IMR-90 (cell line): ENCODE measurements at regions not wholly inside any gene's neighbourhood (a gene's known extent, or its start where the extent isn't known, plus 50 kb on each side); places are given as distances from the start of the nearest gene placed in this dataset.

Source experiments
- ATAC-seq: fragments of 200-7000 bp; cut with Tn5 transposase; 2 replicates; pipeline ENCODE4 v1.9.1; 2020; ENCODE audit warnings: low read depth, mild to moderate bottlenecking, moderate library complexity
- BruUV-seq: library from RNA; stranded (reverse); fragments of 400-500 nt; replicated peaks from 2 replicates; lab custom pipeline; 2021; lab: Mats Ljungman, UMichigan
- CTCF ChIA-PET: fragments of 300-600 bp; formaldehyde crosslinking; extraction: SDS; loops from one replicate; lab custom pipeline; 2021; ENCODE audit warnings: antibody characterized with exemption; lab: Yijun Ruan, JAX
- POLR2A ChIA-PET: fragments of 300-600 bp; sonication (Branson Sonifier 250); formaldehyde crosslinking; loops from one replicate; lab custom pipeline; 2022; ENCODE audit warnings: antibody characterized with exemption; ENCODE audit not compliant: unreplicated experiment; lab: Charles Lee
- DNase-seq: peaks from one replicate; pipeline ENCODE4 v3.0.0; 2013
- H2AFZ ChIP-seq: replicated peaks from 2 replicates; pipeline ENCODE3; 2013; ENCODE audit warnings: low read length, mild to moderate bottlenecking; ENCODE audit not compliant: poor library complexity
- H2AK5ac ChIP-seq: 2 replicates; pipeline ENCODE4 v1.6.1; 2013; ENCODE audit warnings: low read depth, low read length, inconsistent platforms
- H2AK9ac ChIP-seq: replicated peaks from 2 replicates; pipeline ENCODE3; 2013; ENCODE audit warnings: mild to moderate bottlenecking, low read depth, low read length, moderate library complexity; ENCODE audit not compliant: poor library complexity
- H2BK120ac ChIP-seq: 2 replicates; pipeline ENCODE4 v1.6.1; 2013; ENCODE audit warnings: low read depth, low read length, inconsistent platforms
- H2BK15ac ChIP-seq: 3 replicates; pipeline ENCODE4 v1.6.1; 2013; ENCODE audit warnings: low read depth, low read length, inconsistent platforms
- H2BK20ac ChIP-seq: 2 replicates; pipeline ENCODE4 v1.6.1; 2013; ENCODE audit warnings: low read depth, mild to moderate bottlenecking, inconsistent platforms, low read length, moderate library complexity
- H2BK5ac ChIP-seq: 2 replicates; pipeline ENCODE4 v1.6.1; 2013; ENCODE audit warnings: mild to moderate bottlenecking, low read depth, low read length, inconsistent platforms; ENCODE audit not compliant: poor library complexity, severe bottlenecking
- H3K14ac ChIP-seq: replicated peaks from 2 replicates; pipeline ENCODE4 v1.6.1; 2013; ENCODE audit warnings: low read depth, low read length, inconsistent platforms
- H3K18ac ChIP-seq: 2 replicates; pipeline ENCODE4 v1.6.1; 2013; ENCODE audit warnings: low read depth, low read length, control low read depth
- H3K23ac ChIP-seq: 2 replicates; pipeline ENCODE4 v1.6.1; 2013; ENCODE audit warnings: low read depth, low read length, inconsistent platforms
- H3K27ac ChIP-seq: 2 replicates; pipeline ENCODE4 v1.5.1; 2013; ENCODE audit warnings: mild to moderate bottlenecking, control low read depth, low read length; ENCODE audit not compliant: insufficient read depth
- H3K27me3 ChIP-seq: 2 replicates; pipeline ENCODE4 v1.6.1; 2013; ENCODE audit warnings: low read length; ENCODE audit not compliant: control insufficient read depth, insufficient read depth
- H3K36me3 ChIP-seq: 2 replicates; pipeline ENCODE4 v1.6.1; 2013; ENCODE audit warnings: low read length, mixed read lengths; ENCODE audit not compliant: control insufficient read depth, insufficient read depth
- H3K4ac ChIP-seq: 2 replicates; pipeline ENCODE4 v1.6.1; 2013; ENCODE audit warnings: low read depth, low read length, inconsistent platforms
- H3K4me1 ChIP-seq: 2 replicates; pipeline ENCODE4 v1.6.1; 2013; ENCODE audit warnings: low read length, mixed read lengths; ENCODE audit not compliant: control insufficient read depth, insufficient read depth
- H3K4me2 ChIP-seq: 2 replicates; pipeline ENCODE4 v1.6.1; 2013; ENCODE audit warnings: low read depth, mild to moderate bottlenecking, control low read depth, low read length, moderate library complexity
- H3K4me3 ChIP-seq: 2 replicates; pipeline ENCODE4 v1.5.1; 2013; ENCODE audit warnings: low read depth, mild to moderate bottlenecking, control low read depth, low read length, moderate library complexity; ENCODE audit not compliant: insufficient read depth
- H3K56ac ChIP-seq: 2 replicates; pipeline ENCODE4 v1.6.1; 2013; ENCODE audit warnings: low read length, inconsistent platforms; ENCODE audit not compliant: insufficient read depth; ENCODE audit errors: extremely low read depth
- H3K79me1 ChIP-seq, 2 experiments: 2 replicates each; pipeline ENCODE4 v1.6.1; 2013; ENCODE audit warnings: low read length in 2 of 2, inconsistent platforms in 1 of 2, low read depth in 1 of 2
- H3K9ac ChIP-seq: 2 replicates; pipeline ENCODE4 v1.6.1; 2013; ENCODE audit warnings: low read depth, low read length, control low read depth
- H3K9me1 ChIP-seq: 2 replicates; pipeline ENCODE4 v1.6.1; 2013; ENCODE audit warnings: low read length, inconsistent platforms; ENCODE audit not compliant: insufficient read depth
- H3K9me3 ChIP-seq: 2 replicates; pipeline ENCODE4 v1.6.1; 2013; ENCODE audit warnings: low read length; ENCODE audit not compliant: control insufficient read depth, insufficient read depth
- H4K20me1 ChIP-seq: 2 replicates; pipeline ENCODE4 v1.6.1; 2013; ENCODE audit warnings: low read length, inconsistent platforms; ENCODE audit not compliant: insufficient read depth
- H4K5ac ChIP-seq: 2 replicates; pipeline ENCODE4 v1.6.1; 2013; ENCODE audit warnings: mild to moderate bottlenecking, low read depth, low read length, control low read depth
- H4K8ac ChIP-seq, 2 experiments: 2 replicates each; pipeline ENCODE4 v1.6.1; 2013; ENCODE audit warnings: low read depth in 2 of 2, low read length in 2 of 2, control low read depth in 1 of 2, inconsistent platforms in 1 of 2
- H4K91ac ChIP-seq: 2 replicates; pipeline ENCODE4 v1.6.1; 2013; ENCODE audit warnings: low read depth, low read length, inconsistent platforms; ENCODE audit not compliant: insufficient read depth
- BHLHE40 ChIP-seq: fragments of 150-350 bp; IDR thresholded peaks from 2 replicates; pipeline ENCODE4 v1.6.1; 2016; ENCODE audit warnings: mild to moderate bottlenecking, low read depth, low read length
- CEBPB ChIP-seq: IDR thresholded peaks from 2 replicates; pipeline ENCODE4 v1.6.1; 2012; ENCODE audit warnings: low read depth, low read length, improper control_type of control experiment
- CHD1 ChIP-seq: IDR thresholded peaks from 2 replicates; pipeline ENCODE4 v1.6.1; 2012; ENCODE audit warnings: low read depth, low read length, improper control_type of control experiment
- CTCF ChIP-seq: conservative IDR thresholded peaks from 2 replicates; pipeline ENCODE4 v1.5.1; 2012; ENCODE audit warnings: mild to moderate bottlenecking, low read depth, low read length, improper control_type of control experiment
- ELK1 ChIP-seq: fragments of 150-350 bp; IDR thresholded peaks from 2 replicates; pipeline ENCODE4 v1.6.1; 2016; ENCODE audit warnings: low read depth, mild to moderate bottlenecking, low read length, moderate library complexity, borderline replicate concordance
- FOS ChIP-seq: fragments of 150-350 bp; IDR thresholded peaks from 2 replicates; pipeline ENCODE4 v1.6.1; 2016; ENCODE audit warnings: low read depth, low read length
- MAFK ChIP-seq: IDR thresholded peaks from 2 replicates; pipeline ENCODE4 v1.6.1; 2012; ENCODE audit warnings: low read depth, low read length, improper control_type of control experiment
- MAZ ChIP-seq: IDR thresholded peaks from 2 replicates; pipeline ENCODE4 v1.6.1; 2012; ENCODE audit warnings: low read depth, mild to moderate bottlenecking, low read length, improper control_type of control experiment, moderate library complexity, borderline replicate concordance
- MXI1 ChIP-seq: IDR thresholded peaks from 2 replicates; pipeline ENCODE4 v1.6.1; 2012; ENCODE audit warnings: low read depth, mild to moderate bottlenecking, low read length, moderate library complexity, borderline replicate concordance
- NFE2L2 ChIP-seq: fragments of 150-350 bp; IDR thresholded peaks from 2 replicates; pipeline ENCODE4 v1.6.1; 2016; ENCODE audit warnings: low read depth, mild to moderate bottlenecking, low read length
- POLR2A ChIP-seq: IDR thresholded peaks from 2 replicates; pipeline ENCODE4 v1.6.1; 2012; ENCODE audit warnings: mild to moderate bottlenecking, low read depth, low read length
- RAD21 ChIP-seq: IDR thresholded peaks from 2 replicates; pipeline ENCODE4 v1.6.1; 2012; ENCODE audit warnings: low read length, improper control_type of control experiment
- RCOR1 ChIP-seq: IDR thresholded peaks from 2 replicates; pipeline ENCODE4 v1.6.1; 2012; ENCODE audit warnings: mild to moderate bottlenecking, low read length, improper control_type of control experiment; ENCODE audit not compliant: insufficient replicate concordance
- RFX5 ChIP-seq: IDR thresholded peaks from 2 replicates; pipeline ENCODE4 v1.8.0; 2012; ENCODE audit warnings: low read depth, mild to moderate bottlenecking, low read length, moderate library complexity
- SMC3 ChIP-seq: fragments of 150-350 bp; IDR thresholded peaks from 2 replicates; pipeline ENCODE4 v1.6.1; 2016; ENCODE audit warnings: low read depth, mild to moderate bottlenecking, antibody characterized with exemption, low read length, moderate library complexity
- USF2 ChIP-seq: fragments of 150-350 bp; IDR thresholded peaks from 2 replicates; pipeline ENCODE4 v1.6.1; 2017; ENCODE audit warnings: mild to moderate bottlenecking, antibody characterized with exemption, low read length, low read depth
- WGBS, 2 experiments: methylation state at CpG; one replicate each; pipeline versions ENCODE4 v1.1.5 to v1.1.7; 2013; ENCODE audit warnings: missing lambda C conversion rate in 2 of 2; ENCODE audit not compliant: insufficient read length in 1 of 2; ENCODE audit errors: extremely low coverage in 2 of 2; 5-methylcytosine and 5-hydroxymethylcytosine counted together
- dilution Hi-C: fragments of 300-500 bp; cut with HindIII; formaldehyde crosslinking; loops from one replicate; pipeline ENCODE4 v1.14.3; 2018; ENCODE audit warnings: low sequenced_read_pairs; ENCODE audit not compliant: unreplicated experiment
- in situ Hi-C: fragments of 300-500 bp; cut with MboI; formaldehyde crosslinking; loops from 3 replicates; pipeline ENCODE4 v1.14.3; 2019; ENCODE audit warnings: low sequenced_read_pairs, inconsistent platforms, mixed read lengths
- intact Hi-C: fragments of 100-400 bp; cut with micrococcal nuclease; formaldehyde crosslinking; loops from 2 replicates; pipeline ENCODE4 v1.10.0; 2022

- DNase-seq (no peak), ATAC-seq (no peak)
- intact Hi-C loops (no loop called here), dilution Hi-C loops (no loop called here), in situ Hi-C loops (no loop called here)
- H3K4ac ChIP-seq = no peak overlapping the region
- no peak overlapping the region for H2BK120ac ChIP-seq
- H3K4me2 ChIP-seq = no peak overlapping the region
- no peak overlapping the region for H2BK15ac ChIP-seq
- H2AK9ac ChIP-seq = no peak overlapping the region
- no peaks in the 10 kb centered on the region for H3K36me3 ChIP-seq
- no peak overlapping the region for H3K4me3 ChIP-seq
- no peaks in the 10 kb centered on the region for H3K4me1 ChIP-seq
- no peaks in the 10 kb centered on the region for H3K79me1 ChIP-seq
- H2AK5ac ChIP-seq = no peak overlapping the region
- no peak overlapping the region for H3K18ac ChIP-seq
- ChIA-PET CTCF (interaction anchor here (1.4 kb wide), 1 partner anchor 171 kb away, joined by 3 read pairs; no protein-coding TSS in a partner anchor), POLR2A (no interaction called here)
- no peaks in the 10 kb centered on the region for H3K27me3 ChIP-seq
- TF ChIP-seq POLR2A (no peak), ELK1 (no peak), USF2 (no peak), CEBPB (no peak), MAFK (no peak), RCOR1 (no peak), MAZ (no peak), BHLHE40 (no peak), SMC3 (no peak), MXI1 (no peak), FOS (no peak), RAD21 (no peak), NFE2L2 (no peak), RFX5 (no peak), CTCF (no peak), CHD1 (no peak)
- H4K5ac ChIP-seq = no peak overlapping the region
- H3K9ac ChIP-seq = no peak overlapping the region
- BruUV-seq = no TSS peak
- WGBS, 2 experiments = no CpG with 5 or more reads among the region's 2 CpGs
- H3K9me3 ChIP-seq = peaks cover 7% of the 10 kb centered on the region
- H3K9me1 ChIP-seq = no peaks in the 10 kb centered on the region
- no peak overlapping the region for H2BK20ac ChIP-seq
- no peak overlapping the region for H3K27ac ChIP-seq
- no peak overlapping the region for H3K14ac ChIP-seq
- H3K56ac ChIP-seq = no peak overlapping the region
- no peak overlapping the region for H3K23ac ChIP-seq
- no peak overlapping the region for H2AFZ ChIP-seq
- H4K8ac ChIP-seq = no peak overlapping the region
- H4K91ac ChIP-seq = no peak overlapping the region
- no peaks in the 10 kb centered on the region for H4K20me1 ChIP-seq
- no peak overlapping the region for H2BK5ac ChIP-seq
These were observed 191.2 kb upstream of the SSTR1 start for GRCh38 chr14:38016497-38016896.
